Smooth muscle cell of the brain vasculature (primary cell): ENCODE measurements at regions not wholly inside any gene's neighbourhood (a gene's known extent, or its start where the extent isn't known, plus 50 kb on each side); places are given as distances from the start of the nearest gene placed in this dataset.
"Not testable (repeated sequence)": the region's sequence is repeated elsewhere in the genome, so short reads cannot be mapped to it uniquely, and the experiment has no call there.

Experiments used
- DNase-seq: peaks from one replicate; pipeline ENCODE4 v3.0.0-alpha.2; 2012; ENCODE audit warnings: low read depth, low spot score

DNA sequence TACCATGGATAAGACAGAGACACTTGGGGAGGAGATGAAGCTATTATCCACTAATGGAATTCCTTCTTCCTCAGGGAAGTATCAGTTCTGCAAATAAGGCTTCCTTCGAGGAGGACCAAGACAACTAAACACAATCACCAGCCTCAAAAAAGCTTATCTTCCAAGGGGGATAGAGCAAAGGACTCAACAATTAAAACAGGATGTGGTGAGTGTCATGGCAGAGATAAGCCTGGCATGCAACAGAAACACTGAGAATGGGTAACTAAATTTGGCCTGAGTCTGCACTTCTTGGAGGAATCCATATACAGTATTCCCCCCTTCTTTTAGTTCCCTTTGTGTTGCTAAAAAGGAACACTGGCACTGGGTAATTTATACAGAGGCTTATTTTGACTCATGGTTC, 1285.2 kb downstream of the GATA3 start:
- DNase-seq = no peak

DNA sequence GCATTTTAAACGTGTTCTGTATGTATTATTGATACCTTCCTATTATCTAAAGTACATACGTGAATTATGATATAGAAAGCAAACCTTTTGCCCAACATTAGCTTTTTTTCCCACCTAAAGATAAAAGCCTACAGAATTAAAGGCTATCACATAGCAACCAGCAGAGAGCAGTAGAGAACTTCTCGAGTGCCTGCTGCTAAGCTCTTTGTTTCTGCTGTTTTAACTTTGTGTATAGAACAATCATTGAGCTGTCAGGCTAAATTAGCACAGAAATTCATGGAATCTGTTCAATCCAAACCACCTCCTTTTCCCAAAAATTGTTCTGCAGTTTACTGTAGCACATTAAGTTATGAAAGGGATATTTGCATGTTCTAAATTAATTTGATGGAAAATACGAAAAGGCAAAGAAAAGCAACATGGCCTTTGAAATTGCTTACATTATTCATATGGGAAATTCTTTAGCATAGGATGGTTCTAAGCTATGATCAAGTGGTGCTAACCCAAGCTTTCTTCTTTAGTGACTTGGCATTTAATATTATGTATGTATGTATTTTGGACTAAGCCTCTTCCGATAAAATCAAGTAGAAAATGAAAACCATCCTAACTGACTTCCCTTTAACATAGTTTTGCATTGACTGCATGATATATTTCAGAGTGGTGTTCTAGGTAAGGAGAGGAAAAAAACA, 1288.5 kb downstream of the GATA3 start:
- no peak for DNase-seq

DNA sequence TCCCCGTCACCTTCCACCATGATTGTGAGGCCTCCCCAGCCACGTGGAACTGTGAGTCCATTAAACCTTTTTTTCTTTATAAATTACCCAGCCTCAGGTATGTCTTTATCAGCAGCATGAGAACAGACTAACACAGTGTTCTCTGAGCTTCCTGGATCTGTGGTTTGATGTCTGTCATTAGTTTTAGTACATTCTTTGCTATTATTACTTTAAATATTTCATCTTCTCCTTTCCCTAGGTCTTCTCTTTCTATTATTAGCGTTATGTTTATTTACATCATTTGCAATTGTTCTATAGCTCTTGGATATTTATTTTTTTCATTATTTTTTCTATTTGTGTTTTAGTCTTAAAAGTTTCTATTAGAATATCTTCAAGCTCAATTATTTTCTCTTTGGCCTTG, 1293.4 kb downstream of the GATA3 start:
- not testable (repeated sequence) for DNase-seq

DNA sequence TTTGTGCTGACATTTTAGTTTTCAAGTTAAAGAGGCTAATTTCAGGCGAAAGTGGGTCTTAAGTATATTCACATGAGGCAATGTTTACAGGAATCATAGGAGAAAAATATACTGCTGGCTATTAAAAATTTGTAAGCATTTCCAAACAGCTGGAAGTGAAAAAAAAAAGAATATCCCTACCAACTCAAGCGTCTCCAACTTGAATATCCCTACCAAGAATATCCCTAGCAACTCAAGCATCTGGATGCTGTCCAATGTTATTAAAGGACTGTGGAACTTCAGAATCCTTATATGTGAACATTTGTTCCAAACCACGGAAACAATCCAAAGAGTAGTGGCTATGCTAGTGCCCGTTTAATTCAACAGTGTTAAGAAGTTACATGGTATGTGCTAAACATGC, 1303.0 kb downstream of the GATA3 start:
- DNase-seq = no peak

DNA sequence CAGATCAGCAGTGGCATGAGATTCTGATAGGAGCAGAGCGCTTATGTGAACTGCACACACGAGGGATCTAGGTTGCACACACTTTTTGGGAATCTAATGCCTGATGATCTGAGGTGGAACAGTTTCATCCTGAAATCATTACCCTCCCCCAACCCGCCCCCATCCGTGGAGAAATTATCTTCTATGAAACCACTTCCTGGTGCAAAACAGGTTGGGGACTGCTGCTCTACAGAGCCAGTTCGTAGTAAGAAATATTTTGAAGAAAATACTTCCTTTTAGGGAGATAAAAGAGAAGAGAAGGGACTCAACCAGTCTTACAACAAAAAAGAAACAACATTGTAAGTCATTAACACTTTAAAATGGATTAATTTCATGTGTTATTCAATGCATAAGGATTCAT, 1308.2 kb downstream of the GATA3 start:
- no peak for DNase-seq

DNA sequence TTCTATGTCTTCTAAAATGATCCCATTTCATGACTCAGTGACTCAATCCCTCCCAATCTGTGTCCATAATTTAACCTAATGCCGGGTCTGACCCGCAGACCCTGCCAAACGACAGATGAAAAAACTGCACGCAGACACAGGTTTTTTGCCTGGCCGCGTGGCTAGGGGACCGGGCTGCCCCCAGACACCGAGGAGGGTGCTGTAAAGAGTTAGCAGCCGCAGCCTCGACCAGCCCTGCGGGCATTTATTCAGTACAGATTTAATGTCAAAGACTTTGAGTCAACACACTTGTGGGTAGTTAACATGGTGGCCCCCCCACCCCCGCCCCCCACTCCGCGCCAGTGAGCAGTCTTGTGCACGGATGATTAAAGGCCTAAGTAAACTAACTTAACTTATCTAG, 1324.7 kb downstream of the GATA3 start:
- no peak for DNase-seq

DNA sequence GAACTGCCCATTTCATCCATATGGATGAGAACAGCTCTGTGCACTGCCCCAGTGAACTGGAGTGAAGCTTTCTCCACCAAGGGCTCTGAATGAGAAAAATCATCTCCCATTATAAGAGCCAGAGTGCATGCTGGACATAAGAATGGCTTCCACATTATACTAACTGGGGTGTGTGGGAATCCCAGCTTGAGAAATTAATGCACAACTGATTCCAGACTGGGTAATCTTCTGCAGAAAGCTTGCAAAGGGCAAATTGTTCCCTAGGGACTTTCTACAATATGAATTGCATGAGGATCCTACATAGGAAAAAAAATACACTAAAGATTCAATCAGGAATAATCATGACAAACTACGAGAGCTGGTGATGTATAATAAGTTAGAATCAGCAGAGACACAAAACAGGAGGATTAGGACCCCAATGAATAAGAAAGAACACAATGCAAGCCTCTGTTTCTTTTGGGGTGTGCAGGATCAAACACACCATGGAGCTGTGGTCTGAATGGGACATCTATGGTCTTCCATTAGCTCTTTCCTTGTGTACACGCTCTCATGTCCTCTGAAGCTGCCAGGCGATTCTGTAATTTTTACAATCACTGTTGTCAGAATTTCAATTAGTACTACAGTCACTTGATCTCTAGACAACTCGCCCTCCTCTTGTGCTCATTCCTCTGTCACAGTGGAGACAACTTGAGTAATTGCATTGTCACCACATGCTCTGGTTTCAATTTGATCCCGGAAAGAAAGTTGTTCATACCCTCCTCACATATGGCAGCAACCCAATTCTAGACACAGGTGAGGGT, 1327.4 kb downstream of the GATA3 start:
- DNase-seq = no peak

DNA sequence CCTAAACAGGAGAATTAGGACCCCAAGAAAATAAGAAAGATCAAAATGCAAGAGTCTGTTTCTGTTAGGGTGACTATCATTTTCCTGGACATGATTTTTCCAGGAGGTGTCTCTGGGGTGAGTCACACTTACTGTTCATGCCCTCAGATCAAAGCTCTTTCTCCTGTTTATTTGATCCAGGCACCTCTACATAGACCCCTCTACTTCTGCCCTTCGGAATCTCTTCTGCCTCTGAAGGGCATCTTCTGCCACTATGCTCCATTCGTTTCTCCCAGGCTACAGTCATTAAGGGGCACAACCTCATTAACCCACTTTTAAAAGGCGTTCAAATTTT, 1328.0 kb downstream of the GATA3 start:
- DNase-seq = no peak

DNA sequence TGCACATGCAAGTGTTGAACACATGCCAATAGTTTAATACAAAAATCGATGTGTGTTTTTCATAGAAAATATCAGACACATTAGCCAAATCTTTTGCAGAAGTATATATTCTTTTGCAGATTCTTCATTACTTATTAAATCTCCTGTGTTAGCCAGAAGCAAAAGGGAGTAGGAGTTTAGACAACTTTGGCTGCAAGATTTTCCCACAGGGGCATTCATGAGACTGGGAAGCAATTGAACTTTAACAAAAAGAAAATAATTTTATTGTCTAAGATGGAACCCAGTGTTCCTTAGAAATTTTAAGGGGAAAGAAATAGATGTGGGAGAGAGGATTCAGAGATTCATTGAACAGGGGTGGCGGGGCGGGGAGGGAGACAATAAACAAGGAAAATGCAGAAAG, 1336.0 kb downstream of the GATA3 start:
- DNase-seq = no peak

DNA sequence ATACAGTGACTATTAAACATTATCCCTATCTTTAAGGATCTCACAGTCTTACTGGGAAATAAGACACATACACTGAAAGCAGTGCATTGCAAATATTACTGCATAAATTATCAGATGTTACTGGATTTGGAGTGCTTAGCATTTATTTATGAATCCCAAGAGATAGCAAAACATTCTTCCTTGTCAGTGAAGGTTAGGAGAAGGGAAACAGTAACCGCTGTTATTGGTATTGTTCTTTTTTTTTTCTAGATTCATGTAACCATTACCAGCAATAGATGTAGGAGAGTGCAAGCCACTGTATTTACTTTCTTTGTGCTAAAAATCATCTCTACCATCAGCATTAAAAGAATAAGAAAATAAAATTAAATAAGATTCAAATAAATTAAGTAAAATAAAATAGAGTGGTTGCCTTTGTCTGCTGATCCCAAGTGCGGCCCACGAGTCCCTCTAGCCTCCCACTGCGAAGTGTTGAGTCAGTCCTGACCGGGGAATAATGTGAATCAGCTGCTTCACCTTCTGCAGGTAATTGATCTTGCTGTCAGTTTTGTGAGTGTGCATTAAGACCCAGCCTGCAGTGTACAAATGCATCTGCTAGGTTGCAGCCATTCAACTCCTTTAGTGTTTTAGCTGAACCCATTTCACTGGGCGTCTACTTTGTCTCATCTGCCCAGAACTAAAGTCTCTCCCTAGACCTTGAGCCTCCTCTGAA, 1344.9 kb downstream of the GATA3 start:
- DNase-seq = no peak

DNA sequence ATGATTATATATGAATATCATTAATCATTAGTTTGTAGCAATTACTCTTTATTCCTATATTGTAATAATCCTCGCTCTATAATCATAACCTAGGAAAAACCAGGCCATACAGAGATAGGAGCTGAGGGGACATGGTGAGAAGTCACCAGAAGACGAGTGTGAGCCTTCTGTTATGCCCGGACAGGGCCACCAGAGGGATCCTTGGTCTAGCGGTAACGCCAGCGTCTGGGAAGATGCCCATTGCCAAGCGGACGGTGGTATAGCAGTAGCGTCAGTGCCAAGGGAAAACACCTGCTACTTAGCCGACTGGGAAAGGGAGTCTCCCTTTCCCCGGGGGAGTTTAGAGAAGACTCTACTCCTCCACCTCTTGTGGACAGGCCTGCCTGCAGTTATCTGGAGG, 1347.6 kb downstream of the GATA3 start:
- DNase-seq = not testable (repeated sequence)

DNA sequence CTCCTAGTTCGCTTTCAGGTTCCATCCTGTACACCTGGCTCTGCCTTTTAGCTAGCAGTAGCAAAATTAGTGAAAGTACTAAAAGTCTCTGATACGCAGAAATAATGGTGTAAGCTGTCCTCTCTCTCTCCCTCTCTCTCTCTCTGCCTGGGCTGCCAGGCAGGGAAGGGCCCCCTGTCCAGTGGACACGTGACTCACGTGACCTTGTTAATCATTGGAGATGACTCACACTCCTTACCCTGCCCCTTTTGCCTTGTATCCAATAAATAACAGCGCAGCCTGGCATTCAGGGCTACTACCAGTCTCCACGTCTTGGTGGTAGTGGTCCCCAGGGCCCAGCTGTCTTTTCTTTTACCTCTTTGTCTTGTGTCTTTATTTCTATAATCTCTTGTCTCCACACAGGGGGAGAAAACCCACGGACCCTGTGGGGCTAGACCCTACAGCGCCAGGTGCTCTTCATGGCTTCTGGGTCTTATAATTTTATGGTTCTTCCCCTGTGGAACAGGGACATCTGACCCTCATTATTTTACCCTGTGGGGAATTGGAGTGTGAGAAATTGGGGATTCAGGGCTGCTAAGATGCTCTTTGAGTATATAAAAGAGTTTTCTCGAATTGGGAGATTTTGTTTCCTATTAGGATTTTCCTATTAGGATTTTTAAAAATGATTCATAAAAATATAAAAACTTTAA, 1348.2 kb downstream of the GATA3 start:
- DNase-seq = not testable (repeated sequence)

DNA sequence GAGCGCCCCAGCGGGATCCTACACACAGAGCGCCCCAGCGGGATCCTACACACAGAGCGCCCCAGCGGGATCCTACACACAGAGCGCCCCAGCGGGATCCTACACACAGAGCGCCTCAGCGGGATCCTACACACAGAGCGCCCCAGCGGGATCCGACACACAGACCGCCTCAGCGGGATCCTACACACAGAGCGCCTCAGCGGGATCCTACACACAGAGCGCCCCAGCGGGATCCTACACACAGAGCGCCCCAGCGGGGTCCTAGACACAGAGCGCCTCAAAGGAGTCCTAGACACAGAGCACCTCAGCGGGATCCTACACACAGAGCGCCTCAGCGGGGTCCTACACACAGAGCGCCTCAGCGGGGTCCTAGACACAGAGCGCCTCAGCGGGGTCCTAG, 1352.7 kb downstream of the GATA3 start:
- DNase-seq = not testable (repeated sequence)

DNA sequence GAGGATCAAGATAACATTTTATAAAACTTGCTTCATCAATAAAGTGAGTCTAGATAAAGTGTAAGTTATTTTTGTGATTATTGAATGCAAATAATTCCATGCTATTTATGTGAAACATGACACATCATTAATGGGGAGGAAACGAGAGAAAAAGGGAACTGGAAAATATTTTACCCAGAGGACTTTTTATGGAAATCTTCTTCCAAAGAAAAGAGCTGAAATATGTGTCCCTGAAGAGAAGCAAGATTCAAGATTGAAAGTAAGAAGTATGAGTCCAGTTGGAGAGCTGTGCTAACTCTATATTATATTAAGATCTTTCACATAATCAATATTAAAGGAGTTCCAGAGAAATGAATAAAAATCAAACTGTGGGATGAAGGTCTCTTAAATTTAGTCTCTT, 1361.8 kb downstream of the GATA3 start:
- no peak for DNase-seq

DNA sequence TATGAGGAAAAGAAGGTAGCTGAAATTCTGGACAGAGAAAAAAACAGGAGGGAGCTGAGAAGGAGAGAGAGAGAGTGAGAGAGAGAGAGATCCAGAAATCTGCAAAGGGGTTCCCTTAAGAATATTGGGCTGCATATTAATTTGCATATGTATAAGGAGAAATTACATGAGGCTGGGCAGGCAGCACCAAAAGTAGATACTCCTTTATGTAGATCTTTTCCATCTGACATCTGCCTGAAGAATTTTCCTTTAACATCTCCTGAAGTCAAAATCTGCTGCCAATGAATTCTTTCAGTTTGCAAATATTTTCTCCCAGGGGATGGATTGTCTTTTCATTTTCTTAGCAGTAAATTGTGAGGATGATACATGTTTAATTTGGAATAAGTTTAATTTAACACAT, 1365.3 kb downstream of the GATA3 start:
- DNase-seq = no peak

DNA sequence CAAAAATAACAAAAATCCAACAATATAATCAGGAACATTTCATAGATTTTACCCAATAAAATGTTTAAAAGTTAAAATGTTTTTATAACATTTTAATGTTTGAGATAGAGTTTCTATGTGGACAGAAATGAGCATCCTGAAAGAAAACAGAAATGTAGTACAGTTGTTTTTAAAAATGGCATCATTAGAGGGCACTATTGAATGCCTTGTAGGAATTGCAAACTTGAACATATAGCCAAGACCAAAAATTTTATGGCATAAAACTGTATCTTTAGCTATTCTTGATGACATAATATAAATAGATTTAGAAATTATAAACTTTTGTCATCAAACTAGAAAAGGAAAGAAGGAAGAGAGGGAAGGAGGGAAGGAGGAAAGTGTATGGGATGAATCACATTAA, 1372.7 kb downstream of the GATA3 start:
- no peak for DNase-seq

DNA sequence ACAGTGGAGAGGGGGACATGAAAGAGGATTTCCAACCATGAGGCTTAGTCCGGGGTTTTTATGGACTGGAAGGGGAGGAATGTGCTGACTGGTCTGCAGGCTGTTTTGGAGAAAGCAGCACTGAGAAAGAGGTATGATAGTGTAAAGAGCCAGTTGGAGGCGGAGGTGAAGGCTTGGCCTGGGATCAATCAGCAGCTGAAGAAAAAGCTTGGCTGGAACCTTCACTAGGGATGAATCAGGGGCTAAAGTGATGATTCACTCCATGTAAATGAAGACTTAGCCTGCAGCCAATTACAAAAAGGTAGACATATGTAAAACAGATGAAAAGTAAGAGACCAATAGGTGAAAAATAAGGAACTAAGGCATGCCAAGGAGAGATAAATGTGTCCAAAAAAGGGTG, 1382.6 kb downstream of the GATA3 start:
- no peak for DNase-seq

DNA sequence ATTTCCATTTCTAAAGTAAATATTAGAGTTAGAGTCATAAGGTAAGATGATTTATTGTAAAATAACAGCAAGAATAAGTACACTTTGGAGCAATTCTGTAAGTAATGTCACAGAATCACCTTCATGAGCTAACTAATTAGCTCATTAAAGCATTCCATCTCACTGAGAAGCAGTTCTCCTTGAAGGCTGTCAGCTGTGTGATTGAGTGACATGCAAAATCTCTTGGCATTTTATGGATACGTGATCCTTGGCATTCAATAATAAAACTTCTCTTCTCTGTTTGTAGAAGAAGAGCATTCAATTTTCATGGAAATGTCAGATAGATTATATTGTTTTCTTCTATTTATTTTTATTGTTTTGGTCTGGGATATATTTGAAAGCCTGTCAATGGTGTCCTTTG, 1389.3 kb downstream of the GATA3 start:
- no peak for DNase-seq

DNA sequence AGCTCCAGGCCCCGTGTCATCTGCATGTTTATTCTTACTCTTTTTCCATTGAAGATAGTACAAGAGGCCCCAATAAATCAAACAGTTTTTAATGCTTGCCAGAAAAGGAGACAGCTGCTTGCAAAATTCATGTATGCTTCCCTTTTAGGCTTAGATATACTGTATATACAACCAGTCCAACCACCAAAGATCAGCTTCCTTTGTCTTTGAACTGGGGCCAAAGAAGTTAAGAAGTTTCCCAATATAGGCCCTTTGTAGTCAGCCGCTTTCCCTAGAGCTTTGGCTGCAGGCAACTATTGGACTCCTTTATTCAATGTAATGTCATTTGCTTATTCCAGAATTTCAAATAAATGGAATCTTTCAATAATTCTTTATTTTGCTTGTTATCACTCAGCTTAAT, 1395.0 kb downstream of the GATA3 start:
- DNase-seq = no peak

DNA sequence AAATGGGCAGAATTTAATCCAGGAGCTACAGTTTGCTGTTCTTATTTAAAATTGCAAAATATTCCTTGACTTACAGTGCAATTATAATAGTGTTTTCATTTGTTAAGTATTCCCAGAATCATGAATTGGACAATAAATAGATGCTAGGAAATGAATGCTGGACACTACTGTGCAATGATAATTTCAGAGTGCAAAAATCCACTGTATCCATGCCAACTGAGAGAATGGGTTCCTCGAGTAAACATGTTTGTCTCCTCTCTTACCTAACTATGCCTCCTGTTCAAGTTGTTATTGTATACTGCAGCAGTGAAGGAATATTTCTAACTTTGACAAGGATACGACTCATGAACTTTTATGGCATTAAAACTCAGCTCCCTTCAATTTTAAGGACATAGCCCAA, 1396.3 kb downstream of the GATA3 start:
- no peak for DNase-seq

DNA sequence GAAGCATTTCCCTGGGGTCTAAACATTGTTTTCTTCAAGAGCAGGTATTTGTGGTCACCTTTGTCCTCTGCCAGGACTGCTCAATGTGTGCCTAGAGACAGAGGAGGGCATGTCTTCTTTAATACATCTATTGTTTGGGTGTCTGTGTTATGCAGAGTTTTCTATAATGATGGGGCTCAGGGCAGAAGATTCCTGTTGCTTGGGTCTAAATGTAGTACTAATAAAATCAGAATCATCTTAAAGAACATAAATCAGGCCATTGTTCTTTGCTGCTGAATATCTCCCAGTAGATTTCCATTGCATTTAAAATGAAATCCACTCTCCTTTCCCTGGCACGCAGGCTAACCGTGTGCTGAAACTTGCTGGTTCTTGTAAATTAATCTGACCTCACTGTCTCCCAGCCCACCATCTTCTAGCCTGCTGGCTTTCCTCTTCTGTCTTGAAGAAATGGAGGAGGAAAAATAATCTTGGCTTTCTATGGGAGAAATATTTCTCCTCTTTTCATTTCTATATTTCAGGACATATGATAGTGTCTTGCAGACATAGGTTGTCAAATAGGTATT, 1396.8 kb downstream of the GATA3 start:
- DNase-seq = no peak

DNA sequence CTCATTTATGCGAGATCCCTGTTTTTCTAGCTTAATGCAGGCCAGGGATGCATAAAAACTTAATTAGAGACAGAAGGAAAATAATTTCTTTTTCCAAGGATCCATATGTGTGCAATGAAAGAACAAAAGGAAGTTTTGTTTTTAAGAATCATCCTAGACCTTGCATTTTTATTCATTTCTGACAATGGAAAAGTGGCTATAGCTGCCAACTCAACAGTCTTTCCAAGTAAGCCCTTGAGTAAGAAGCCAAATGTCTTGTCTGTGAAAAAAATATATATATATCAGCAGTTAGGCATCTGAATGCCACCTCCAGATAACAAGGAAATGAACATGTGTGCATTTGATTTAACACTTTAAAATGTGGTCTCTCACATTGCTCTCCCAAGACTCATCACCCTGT, 1397.6 kb downstream of the GATA3 start:
- no peak for DNase-seq
